SK-N-SH treated with all-trans-retinoic acid at 6 μM for 48 hours (cell line): ENCODE measurements at regions not wholly inside any gene's neighbourhood (a gene's known extent, or its start where the extent isn't known, plus 50 kb on each side); places are given as distances from the start of the nearest gene placed in this dataset.

ENCODE experiments used
- ARNTL ChIP-seq: fragments of 450-650 bp; formaldehyde crosslinking; IDR thresholded peaks from 2 replicates; pipeline ENCODE4 v1.5.0; 2020; ENCODE audit warnings: low read depth, mild to moderate bottlenecking, moderate library complexity, borderline replicate concordance
- CREB5 ChIP-seq: fragments of 250-450 bp; sonication (Bioruptor Pico); IDR thresholded peaks from 2 replicates; pipeline ENCODE4 v1.5.1; 2020; ENCODE audit warnings: low read depth, mild to moderate bottlenecking, moderate library complexity
- ISL1 ChIP-seq: fragments of 250-450 bp; sonication (Bioruptor Pico); IDR thresholded peaks from 2 replicates; pipeline ENCODE4 v2.1.2; 2022; ENCODE audit warnings: mild to moderate bottlenecking, moderate library complexity
- POU6F1 ChIP-seq: fragments of 250-450 bp; sonication (Bioruptor Pico); IDR thresholded peaks from 2 replicates; pipeline ENCODE4 v1.8.0; 2021; ENCODE audit warnings: low read depth, mild to moderate bottlenecking, moderate library complexity, borderline replicate concordance
- RARB ChIP-seq: fragments of 250-450 bp; sonication (Bioruptor Pico); IDR thresholded peaks from 2 replicates; pipeline ENCODE4 v1.8.0; 2021; ENCODE audit warnings: mild to moderate bottlenecking, moderate library complexity
- SNAI2 ChIP-seq: fragments of 250-450 bp; sonication (Bioruptor Pico); IDR thresholded peaks from 2 replicates; pipeline ENCODE4 v1.5.0; 2020; ENCODE audit warnings: mild to moderate bottlenecking, moderate library complexity
- ZFP3 ChIP-seq: fragments of 250-450 bp; sonication (Bioruptor Pico); IDR thresholded peaks from 2 replicates; pipeline ENCODE4 v1.5.0; 2020; ENCODE audit warnings: mild to moderate bottlenecking, moderate library complexity
- ZFP30 ChIP-seq: fragments of 450-650 bp; formaldehyde crosslinking; IDR thresholded peaks from 2 replicates; pipeline ENCODE4 v1.5.0; 2022; ENCODE audit warnings: mild to moderate bottlenecking, moderate library complexity
- ZNF70 ChIP-seq: fragments of 450-650 bp; formaldehyde crosslinking; IDR thresholded peaks from 2 replicates; pipeline ENCODE4 v1.5.0; 2020; ENCODE audit warnings: mild to moderate bottlenecking, moderate library complexity

GRCh38 chr3:24615177-24615576, 120.5 kb upstream of the THRB start:
- TF ChIP-seq ZFP30 (CRISPR knock-in tag) (no peak), ARNTL (CRISPR knock-in tag) (no peak), ISL1 (CRISPR knock-in tag) (no peak), POU6F1 (CRISPR knock-in tag) (no peak), ZNF70 (CRISPR knock-in tag) (no peak), CREB5 (CRISPR knock-in tag) (no peak), SNAI2 (no peak), ZFP3 (no peak), RARB (CRISPR knock-in tag) (no peak)
